PC-3 (cell line): ENCODE measurements at regions not wholly inside any gene's neighbourhood (a gene's known extent, or its start where the extent isn't known, plus 50 kb on each side); places are given as distances from the start of the nearest gene placed in this dataset.

Source experiments
- ATAC-seq: fragments of 200-7000 bp; cut with Tn5 transposase; 2 replicates; pipeline ENCODE4 v1.9.1; 2020; ENCODE audit warnings: mild to moderate bottlenecking, moderate library complexity
- BruUV-seq: library from RNA; stranded (reverse); fragments of 400-500 nt; replicated peaks from 2 replicates; lab custom pipeline; 2021; lab: Mats Ljungman, UMichigan
- CTCF ChIA-PET: fragments of 300-600 bp; sonication (Branson Sonifier 250); formaldehyde crosslinking; loops from one replicate; lab custom pipeline; 2022; ENCODE audit warnings: antibody characterized with exemption; lab: Charles Lee
- POLR2A ChIA-PET: fragments of 300-600 bp; sonication (Branson Sonifier 250); formaldehyde crosslinking; loops from one replicate; lab custom pipeline; 2022; ENCODE audit warnings: antibody characterized with exemption; ENCODE audit not compliant: unreplicated experiment; lab: Charles Lee
- DNase-seq: peaks from one replicate; pipeline ENCODE4 v3.0.0-alpha.2; 2015
- H2AFZ ChIP-seq: fragments of 300-600 bp; sonication (generic); 2 replicates; pipeline ENCODE4 v1.6.0; 2016; ENCODE audit warnings: antibody characterized with exemption, low read length
- H3F3A ChIP-seq: fragments of 300-600 bp; sonication (generic); one replicate; pipeline ENCODE4 v1.6.0; 2017; ENCODE audit warnings: antibody characterized with exemption, low read length, control low read depth, mild to moderate bottlenecking; ENCODE audit not compliant: unreplicated experiment
- H3K27ac ChIP-seq: fragments of 300-600 bp; sonication (generic); 2 replicates; pipeline ENCODE4 v1.5.1; 2016; ENCODE audit warnings: mild to moderate bottlenecking, low read length
- H3K27me3 ChIP-seq: fragments of 300-600 bp; sonication (generic); 2 replicates; pipeline ENCODE4 v1.6.1; 2016; ENCODE audit warnings: low read length, mixed read lengths
- H3K36me3 ChIP-seq: fragments of 300-600 bp; sonication (generic); 2 replicates; pipeline ENCODE4 v1.6.1; 2016; ENCODE audit warnings: low read depth, mixed run types, low read length, mixed read lengths
- H3K4me1 ChIP-seq: fragments of 300-600 bp; sonication (generic); 2 replicates; pipeline ENCODE4 v1.5.1; 2016; ENCODE audit warnings: low read length; ENCODE audit not compliant: insufficient read depth
- H3K4me2 ChIP-seq: fragments of 300-600 bp; sonication (generic); 2 replicates; pipeline ENCODE4 v1.6.0; 2016; ENCODE audit warnings: low read length
- H3K4me3 ChIP-seq: fragments of 300-600 bp; sonication (generic); 2 replicates; pipeline ENCODE4 v1.5.1; 2016; ENCODE audit warnings: mild to moderate bottlenecking, low read length, mixed read lengths
- H3K79me2 ChIP-seq: fragments of 300-600 bp; sonication (generic); 2 replicates; pipeline ENCODE4 v1.6.1; 2017; ENCODE audit warnings: low read length, mixed read lengths
- H3K9ac ChIP-seq: fragments of 300-600 bp; sonication (generic); 2 replicates; pipeline ENCODE4 v1.6.0; 2016; ENCODE audit warnings: mild to moderate bottlenecking, low read length
- H3K9me2 ChIP-seq: fragments of 300-600 bp; sonication (generic); replicated peaks from 2 replicates; pipeline ENCODE4 v1.6.1; 2016; ENCODE audit warnings: mixed run types, low read length, mixed read lengths
- H3K9me3 ChIP-seq: fragments of 300-600 bp; sonication (generic); 2 replicates; pipeline ENCODE4 v1.6.1; 2016; ENCODE audit warnings: low read length, mixed read lengths
- H4K20me1 ChIP-seq: fragments of 300-600 bp; sonication (generic); 2 replicates; pipeline ENCODE4 v1.6.1; 2016; ENCODE audit warnings: low read length, mixed read lengths
- EZH2 ChIP-seq: fragments of 300-600 bp; sonication (generic); IDR thresholded peaks from one replicate; pipeline ENCODE4 v1.6.1; 2017; ENCODE audit warnings: antibody characterized with exemption, mild to moderate bottlenecking, low read length; ENCODE audit not compliant: unreplicated experiment
- EZH2phosphoT487 ChIP-seq: fragments of 300-600 bp; sonication (generic); IDR thresholded peaks from 2 replicates; pipeline ENCODE4 v1.6.1; 2018; ENCODE audit warnings: mild to moderate bottlenecking, antibody characterized with exemption, low read length, borderline replicate concordance
- intact Hi-C: fragments of 100-400 bp; cut with micrococcal nuclease; formaldehyde crosslinking; loops from 2 replicates; pipeline ENCODE4 v1.9.0; 2023
- TF ChIP-seq, protein P1 (sequence below): fragments of 300-600 bp; sonication (generic); conservative IDR thresholded peaks from 2 replicates; pipeline ENCODE4 v1.5.1; 2017; ENCODE audit warnings: antibody characterized with exemption, low read depth, mild to moderate bottlenecking, low read length

DNA sequence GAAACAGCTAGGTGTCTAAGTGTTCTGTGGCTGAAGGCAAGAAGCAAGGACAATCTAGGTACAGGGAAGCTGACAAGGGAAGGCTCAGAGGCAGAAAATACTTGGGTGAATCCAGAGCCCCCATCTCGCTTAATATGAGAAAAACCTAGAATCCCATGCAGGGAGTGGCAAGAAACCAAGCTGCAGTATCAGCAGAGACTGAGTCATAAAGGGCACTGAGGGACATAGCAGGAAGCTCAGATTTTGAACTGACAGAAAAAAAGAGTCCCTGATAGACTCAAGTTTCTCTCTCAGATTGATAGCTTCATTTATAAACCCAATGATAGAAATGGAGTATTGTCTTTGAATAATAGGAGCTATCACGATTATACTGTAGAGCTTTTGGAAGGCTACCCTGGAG lies 77.3 kb upstream of the KCNJ15 start:
- Histone ChIP-seq H2AFZ (no peak overlapping the region), H3K79me2 (no peaks in the 10 kb centered on the region), H3K4me2 (no peak overlapping the region), H3K9ac (no peak overlapping the region), H3K27ac (no peak overlapping the region), H3K27me3 (no peaks in the 10 kb centered on the region), H3K9me2 (no peaks in the 10 kb centered on the region), H3K36me3 (no peaks in the 10 kb centered on the region), H3K4me3 (no peak overlapping the region), H4K20me1 (no peaks in the 10 kb centered on the region), H3K4me1 (0 out of 2 replicates have a peak, but pooled peaks cover 4% of the 10 kb centered on the region), H3K9me3 (no peaks in the 10 kb centered on the region), H3F3A (no peaks in the 10 kb centered on the region)
- DNase-seq (no peak), ATAC-seq (no peak)
- TF ChIP-seq, protein P1, sequence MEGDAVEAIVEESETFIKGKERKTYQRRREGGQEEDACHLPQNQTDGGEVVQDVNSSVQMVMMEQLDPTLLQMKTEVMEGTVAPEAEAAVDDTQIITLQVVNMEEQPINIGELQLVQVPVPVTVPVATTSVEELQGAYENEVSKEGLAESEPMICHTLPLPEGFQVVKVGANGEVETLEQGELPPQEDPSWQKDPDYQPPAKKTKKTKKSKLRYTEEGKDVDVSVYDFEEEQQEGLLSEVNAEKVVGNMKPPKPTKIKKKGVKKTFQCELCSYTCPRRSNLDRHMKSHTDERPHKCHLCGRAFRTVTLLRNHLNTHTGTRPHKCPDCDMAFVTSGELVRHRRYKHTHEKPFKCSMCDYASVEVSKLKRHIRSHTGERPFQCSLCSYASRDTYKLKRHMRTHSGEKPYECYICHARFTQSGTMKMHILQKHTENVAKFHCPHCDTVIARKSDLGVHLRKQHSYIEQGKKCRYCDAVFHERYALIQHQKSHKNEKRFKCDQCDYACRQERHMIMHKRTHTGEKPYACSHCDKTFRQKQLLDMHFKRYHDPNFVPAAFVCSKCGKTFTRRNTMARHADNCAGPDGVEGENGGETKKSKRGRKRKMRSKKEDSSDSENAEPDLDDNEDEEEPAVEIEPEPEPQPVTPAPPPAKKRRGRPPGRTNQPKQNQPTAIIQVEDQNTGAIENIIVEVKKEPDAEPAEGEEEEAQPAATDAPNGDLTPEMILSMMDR: no peak
- TF ChIP-seq EZH2phosphoT487 (no peak), EZH2 (no peak)
- BruUV-seq: no TSS peak
- POLR2A ChIA-PET: no interaction called here
- CTCF ChIA-PET: interaction anchor here (0.6 kb wide), 1 partner anchor 425 kb away, joined by 11 read pairs; no protein-coding TSS in a partner anchor
- intact Hi-C loops: no loop called here

DNA sequence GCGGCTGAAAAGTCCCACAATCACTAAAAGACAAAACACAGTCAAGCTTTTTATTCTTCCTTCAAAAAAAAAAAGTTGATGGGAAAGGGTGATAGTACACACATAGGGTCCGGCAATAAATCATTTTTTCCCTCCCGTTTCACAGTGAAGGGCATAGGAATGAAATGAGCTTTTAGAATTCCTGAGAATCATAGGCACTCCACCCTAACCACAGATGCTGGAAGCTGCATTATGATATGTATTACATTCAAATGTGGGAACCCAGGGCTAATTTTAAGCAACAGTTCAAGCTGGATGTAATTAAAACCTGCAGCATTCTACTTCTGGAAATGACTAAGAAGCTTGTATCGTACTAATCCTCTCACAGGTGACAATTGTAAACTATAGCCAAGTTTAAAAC lies 75.7 kb upstream of the KCNJ15 start:
- CTCF ChIA-PET: no interaction called here
- BruUV-seq: no TSS peak
- intact Hi-C loops: no loop called here
- no peak overlapping the region for H2AFZ ChIP-seq
- H3K9ac ChIP-seq: no peak overlapping the region
- no peaks in the 10 kb centered on the region for H3K27me3 ChIP-seq
- H3K9me2 ChIP-seq: no peaks in the 10 kb centered on the region
- ATAC-seq: no peak
- no peak for DNase-seq
- 0 out of 2 replicates have a peak, but pooled peaks cover 4% of the 10 kb centered on the region for H3K4me1 ChIP-seq
- no peaks in the 10 kb centered on the region for H3K9me3 ChIP-seq
- no peak overlapping the region for H3K27ac ChIP-seq
- H3K4me2 ChIP-seq: no peak overlapping the region
- H4K20me1 ChIP-seq: no peaks in the 10 kb centered on the region
- no peaks in the 10 kb centered on the region for H3K79me2 ChIP-seq
- no peaks in the 10 kb centered on the region for H3K36me3 ChIP-seq
- no peak overlapping the region for H3K4me3 ChIP-seq
- TF ChIP-seq, protein P1: no peak
- no peak for TF ChIP-seq EZH2phosphoT487
- TF ChIP-seq EZH2: no peak
- POLR2A ChIA-PET: no interaction called here
- H3F3A ChIP-seq: no peaks in the 10 kb centered on the region

DNA sequence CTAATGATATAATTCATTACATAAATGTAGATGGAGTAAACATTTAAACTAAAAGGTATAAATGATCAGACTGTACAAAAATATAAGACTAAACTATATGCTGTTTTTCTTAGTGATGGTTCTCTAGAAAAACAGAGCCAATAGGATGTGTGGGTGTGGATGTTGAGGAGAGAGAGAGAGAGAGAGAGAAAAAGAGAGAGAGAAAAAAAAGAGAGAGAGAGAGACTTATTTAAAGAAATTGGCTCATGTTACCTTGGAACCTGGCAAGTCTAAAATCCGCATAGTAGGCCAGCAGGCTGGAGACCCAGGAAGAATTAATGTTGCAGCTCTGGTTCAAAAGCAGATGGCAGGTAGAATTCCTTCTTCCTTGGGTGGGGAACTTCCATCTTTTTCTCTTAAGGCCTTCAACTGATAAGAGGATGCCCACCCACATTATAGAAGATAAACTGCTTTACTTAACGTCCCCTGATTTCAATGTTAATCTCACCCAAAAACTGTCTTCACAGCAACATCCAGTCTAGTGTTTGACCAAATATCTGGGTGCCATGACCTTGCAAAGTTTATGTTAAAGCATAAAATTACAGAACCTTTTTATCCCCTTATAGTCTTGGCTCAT lies 74.3 kb upstream of the KCNJ15 start:
- Histone ChIP-seq H3K9me3 (no peaks in the 10 kb centered on the region), H3K27me3 (no peaks in the 10 kb centered on the region), H3K4me3 (no peak overlapping the region), H3K9ac (no peak overlapping the region), H3F3A (no peaks in the 10 kb centered on the region), H3K4me2 (no peak overlapping the region), H3K79me2 (no peaks in the 10 kb centered on the region), H3K27ac (no peak overlapping the region), H4K20me1 (no peaks in the 10 kb centered on the region), H3K36me3 (no peaks in the 10 kb centered on the region), H3K9me2 (no peaks in the 10 kb centered on the region), H2AFZ (no peak overlapping the region), H3K4me1 (0 out of 2 replicates have a peak, but pooled peaks cover 4% of the 10 kb centered on the region)
- no peak for TF ChIP-seq EZH2
- TF ChIP-seq, protein P1: no peak
- TF ChIP-seq EZH2phosphoT487: no peak
- no peak for ATAC-seq
- no peak for DNase-seq
- no TSS peak for BruUV-seq
- CTCF ChIA-PET: no interaction called here
- intact Hi-C loops: no loop called here
- POLR2A ChIA-PET: no interaction called here
